NCI-H187 (cell line): ENCODE measurements at regions not wholly inside any gene's neighbourhood (a gene's known extent, or its start where the extent isn't known, plus 50 kb on each side); places are given as distances from the start of the nearest gene placed in this dataset.

Experiments
- DNase-seq, 2 experiments: peaks; one replicate each; lab custom pipeline; 2025; lab: John Stamatoyannopoulos, UW

GRCh38 chr2:3960106-3960505 lies 256.7 kb downstream of the DCDC2C start:
- no peak for DNase-seq

DNA sequence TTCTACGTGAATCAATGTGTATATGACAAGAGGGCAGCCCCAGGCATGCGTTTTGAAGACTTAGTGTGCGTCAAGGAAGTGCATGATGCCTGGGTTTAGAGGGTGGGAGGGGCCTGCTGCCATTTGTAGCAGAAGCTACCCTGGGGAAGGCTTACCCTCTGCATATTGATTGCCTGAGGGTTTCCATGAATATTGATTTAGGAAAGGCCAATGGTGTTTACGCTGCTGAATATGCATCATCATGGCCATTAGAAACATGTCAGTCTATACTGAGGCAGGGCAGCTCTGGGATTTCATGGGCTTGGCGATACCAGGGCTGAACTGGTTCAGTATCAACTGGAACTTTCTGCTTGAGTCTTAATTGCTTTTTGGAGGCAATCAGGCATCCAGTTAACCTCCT lies 259.3 kb downstream of the DCDC2C start:
- no peak for DNase-seq

- no peak for DNase-seq
These were observed 261.8 kb downstream of the DCDC2C start for GRCh38 chr2:3965211-3965610.

- DNase-seq: no peak
These were observed 262.6 kb downstream of the DCDC2C start for GRCh38 chr2:3965953-3966352.

DNA sequence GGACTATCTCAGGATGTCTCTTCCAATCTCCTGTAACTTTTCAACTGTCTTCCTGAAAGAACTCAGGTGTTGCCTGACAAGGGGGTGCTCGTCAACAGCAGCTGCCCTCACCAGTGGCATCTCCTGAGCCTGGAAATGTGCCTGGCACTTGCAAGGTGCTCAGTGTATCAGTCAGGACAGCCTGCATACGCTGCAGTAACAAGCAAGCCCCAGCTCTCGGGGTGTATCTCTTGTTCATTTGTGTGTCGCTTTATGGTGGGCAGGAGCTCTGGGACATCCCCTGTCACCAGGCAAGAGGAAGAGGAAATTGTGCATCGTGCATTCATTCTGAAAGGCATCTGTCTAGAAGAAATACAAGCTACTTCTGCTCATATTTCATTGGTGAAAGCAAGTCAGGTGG lies 263.1 kb downstream of the DCDC2C start:
- no peak for DNase-seq

DNA sequence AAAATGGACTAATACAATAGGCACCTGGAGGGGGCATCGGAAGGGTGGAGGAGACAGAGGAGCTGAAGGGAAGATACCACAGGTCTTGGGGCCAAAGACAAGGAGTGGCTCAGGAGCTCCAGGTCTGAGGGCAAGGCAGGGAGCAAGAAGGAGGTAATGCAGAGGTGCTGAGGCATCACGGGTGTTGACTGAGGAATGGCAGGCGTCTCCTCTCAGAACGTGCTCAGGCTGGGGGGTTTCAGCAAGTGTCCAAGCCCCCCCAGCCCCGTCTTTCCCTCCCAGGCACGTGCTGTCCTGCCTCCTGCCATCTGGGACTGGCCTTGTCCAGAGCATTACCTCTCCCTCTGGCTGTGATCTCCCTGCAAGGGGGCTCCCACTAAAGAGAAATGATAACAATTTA lies 265.4 kb downstream of the DCDC2C start:
- no peak for DNase-seq

- no peak for DNase-seq
These were observed 267.6 kb downstream of the DCDC2C start for GRCh38 chr2:3970791-3971651.

DNA sequence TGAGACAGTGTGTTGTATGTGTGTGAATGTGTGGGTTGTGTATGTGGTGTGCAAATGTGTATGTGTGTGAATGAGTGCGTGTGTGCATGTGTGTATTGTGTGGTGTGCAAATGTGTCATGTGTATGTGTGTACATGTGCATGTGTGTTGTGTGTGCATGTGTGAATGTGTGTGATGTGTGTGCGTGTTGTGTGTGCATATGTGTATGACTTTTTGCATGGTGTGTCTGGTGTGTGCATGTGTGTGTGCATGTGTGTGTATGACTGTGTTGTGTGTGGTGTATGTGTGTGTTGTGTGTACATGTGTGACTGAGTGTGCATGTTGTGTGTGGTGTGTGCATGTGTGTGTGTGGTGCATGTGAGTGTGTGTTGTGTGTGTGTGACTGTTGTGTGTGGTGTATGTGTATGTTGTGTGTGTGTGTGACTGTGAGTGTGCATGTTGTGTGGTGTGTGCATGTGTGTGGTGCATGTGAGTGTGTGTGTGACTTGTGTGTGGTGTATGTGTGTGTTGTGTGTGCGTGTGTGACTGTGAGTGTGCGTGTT lies 268.3 kb downstream of the DCDC2C start:
- DNase-seq: no peak

- DNase-seq: no peak
These were observed 269.0 kb downstream of the DCDC2C start for GRCh38 chr2:3972377-3972776.

- DNase-seq: no peak
These were observed 271.4 kb downstream of the DCDC2C start for GRCh38 chr2:3974765-3975164.

DNA sequence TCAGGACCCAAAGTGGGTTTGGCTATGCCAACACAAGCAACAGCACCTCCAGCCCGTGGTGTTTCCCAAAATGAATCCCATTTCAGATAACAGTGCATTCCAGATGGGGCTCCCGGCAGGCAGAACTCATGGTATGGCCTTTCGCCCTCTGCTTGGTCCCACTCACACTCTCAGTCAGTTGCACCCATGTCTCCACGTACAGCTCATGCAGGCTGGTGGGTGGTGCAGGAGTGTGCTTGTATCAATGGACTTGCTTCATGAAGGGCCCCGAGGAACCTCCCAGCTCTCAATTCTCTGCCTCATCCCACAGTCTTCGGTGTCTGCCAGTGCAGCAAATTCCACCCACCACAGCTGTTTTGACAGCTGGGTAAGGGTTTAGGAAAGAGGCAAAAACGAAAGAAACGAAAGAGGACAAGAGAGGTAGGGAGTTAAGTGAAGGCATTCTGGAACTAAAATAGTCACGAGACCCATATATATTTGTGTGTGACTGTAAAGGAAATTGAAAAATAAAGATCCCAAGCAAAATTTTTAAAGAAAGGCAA lies 278.1 kb downstream of the DCDC2C start:
- DNase-seq: no peak

DNA sequence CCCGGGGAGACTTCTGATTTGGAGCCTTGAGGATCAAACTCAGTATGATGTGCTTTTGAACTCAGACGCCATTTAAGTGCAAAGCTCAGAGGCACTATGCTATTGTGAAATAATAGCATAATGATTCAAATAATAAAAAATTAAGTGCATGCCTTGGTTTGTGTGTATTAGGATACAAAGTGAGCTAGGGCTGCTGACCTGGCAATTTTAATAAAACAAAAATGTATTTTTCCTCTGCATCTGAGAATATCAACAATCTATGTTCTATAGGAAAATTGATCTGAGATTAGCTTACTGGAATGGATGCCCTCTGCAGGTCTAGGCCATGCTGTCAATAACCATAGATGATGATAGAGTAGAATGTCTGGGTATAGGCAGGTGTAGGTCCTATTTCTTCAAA lies 278.8 kb downstream of the DCDC2C start:
- no peak for DNase-seq

DNA sequence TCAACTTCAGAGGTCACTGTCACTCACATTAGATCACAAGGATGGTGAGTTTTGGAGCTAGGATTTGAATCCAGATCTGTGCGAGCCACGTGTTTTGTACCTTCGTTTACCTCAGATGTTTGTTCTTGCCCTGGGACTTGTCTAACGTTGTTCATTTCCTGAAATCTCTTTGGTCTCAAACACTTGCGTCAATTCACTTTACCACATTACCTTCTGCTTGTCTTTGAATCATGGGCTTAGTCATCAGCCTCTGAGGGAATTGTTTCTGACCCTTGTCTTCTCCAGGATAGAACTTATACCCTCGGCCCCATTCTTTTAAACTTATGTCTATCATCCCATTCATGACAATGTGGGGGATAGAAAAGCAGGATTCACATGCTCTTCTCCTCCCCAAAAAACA lies 282.7 kb downstream of the DCDC2C start:
- no peak for DNase-seq

GRCh38 chr2:3986530-3987258 lies 283.3 kb downstream of the DCDC2C start:
- DNase-seq: no peak

DNA sequence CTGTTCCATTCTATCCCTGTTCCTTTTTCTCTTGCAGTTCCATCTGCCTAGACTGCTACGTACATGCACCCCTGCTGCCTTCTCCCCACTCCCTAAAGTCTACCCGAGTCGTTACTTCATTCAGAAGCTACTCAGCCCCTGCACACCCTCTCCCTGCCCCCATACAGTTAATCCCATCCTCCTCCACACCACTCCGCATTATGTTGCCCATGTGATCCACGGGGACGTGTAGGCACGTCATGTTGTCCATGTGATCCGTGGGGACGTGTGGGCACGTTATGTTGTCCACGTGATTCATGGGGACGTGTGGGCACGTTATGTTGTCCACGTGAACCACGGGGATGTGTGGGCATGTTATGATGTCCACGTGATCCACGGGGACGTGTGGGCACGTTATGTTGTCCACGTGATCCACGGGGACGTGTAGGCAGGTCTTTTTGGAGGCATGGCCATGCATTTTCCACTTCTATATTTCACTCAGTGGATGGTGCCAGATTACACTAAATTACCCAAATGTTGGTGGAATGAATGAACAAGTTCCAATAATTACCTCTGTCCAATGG lies 299.5 kb downstream of the DCDC2C start:
- no peak for DNase-seq

DNA sequence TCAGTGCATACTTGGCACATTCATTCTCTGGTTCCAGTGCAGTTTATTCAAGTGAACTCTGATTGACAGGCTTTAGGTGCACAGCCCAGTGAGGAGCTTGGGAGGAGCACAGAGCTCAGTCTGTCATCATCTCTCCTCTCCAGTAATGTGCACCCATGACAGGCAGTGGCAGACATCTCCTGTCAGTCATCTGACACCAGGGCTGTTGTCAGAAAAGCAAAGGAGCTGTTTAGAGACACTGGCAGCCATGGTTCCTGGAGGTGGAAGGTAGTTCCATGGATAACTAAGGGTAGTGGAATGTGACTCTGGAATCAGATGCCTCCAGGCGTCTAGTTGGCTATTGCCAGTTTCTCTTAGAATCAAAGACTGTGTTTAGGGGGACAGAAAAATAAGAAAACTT lies 308.8 kb downstream of the DCDC2C start:
- no peak for DNase-seq

GRCh38 chr2:4018535-4018934 lies 315.2 kb downstream of the DCDC2C start:
- DNase-seq: no peak

DNA sequence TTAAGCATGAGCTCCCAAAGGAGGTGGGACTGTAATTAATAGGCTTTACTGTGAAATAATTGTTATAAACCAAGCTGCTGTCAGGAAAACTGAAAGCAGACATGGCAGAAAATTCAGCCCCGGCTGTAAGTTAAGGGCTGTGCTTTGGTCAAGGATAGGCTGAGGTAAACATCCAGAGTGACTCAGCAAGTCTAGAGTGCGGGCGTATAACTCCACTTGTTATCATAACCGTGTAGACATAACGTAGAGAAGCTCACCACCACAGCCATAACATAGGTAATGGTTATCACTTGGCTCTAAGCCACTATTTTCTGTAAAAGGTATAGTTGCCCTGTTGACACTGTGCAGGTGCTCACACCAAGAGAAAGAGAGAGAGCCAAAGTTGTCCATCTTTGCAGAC lies 316.8 kb downstream of the DCDC2C start:
- DNase-seq: peak; percentile 18 to 35

- DNase-seq: no peak
These were observed 317.3 kb downstream of the DCDC2C start for GRCh38 chr2:4020649-4021048.

DNA sequence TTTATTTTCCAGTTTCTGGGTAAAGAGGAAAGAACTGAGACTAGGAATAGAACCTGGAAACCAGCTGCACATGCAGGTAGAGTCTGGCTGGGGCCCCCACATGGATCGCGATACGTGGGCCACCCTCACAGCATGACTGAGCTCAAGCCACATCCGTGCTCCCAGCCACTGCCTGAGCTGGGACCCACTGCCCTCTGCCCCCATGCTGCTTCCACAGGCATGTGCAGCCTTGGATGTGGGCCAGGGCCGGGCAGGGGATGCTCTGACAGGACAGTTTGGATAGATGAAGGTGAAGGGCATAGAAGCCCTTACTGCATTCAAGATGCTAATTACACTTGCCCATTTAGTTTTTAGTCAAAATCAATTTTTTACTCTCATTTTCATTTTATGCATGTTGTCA lies 321.2 kb downstream of the DCDC2C start:
- DNase-seq: no peak

GRCh38 chr2:4029081-4029480 lies 325.7 kb downstream of the DCDC2C start:
- DNase-seq: no peak

DNA sequence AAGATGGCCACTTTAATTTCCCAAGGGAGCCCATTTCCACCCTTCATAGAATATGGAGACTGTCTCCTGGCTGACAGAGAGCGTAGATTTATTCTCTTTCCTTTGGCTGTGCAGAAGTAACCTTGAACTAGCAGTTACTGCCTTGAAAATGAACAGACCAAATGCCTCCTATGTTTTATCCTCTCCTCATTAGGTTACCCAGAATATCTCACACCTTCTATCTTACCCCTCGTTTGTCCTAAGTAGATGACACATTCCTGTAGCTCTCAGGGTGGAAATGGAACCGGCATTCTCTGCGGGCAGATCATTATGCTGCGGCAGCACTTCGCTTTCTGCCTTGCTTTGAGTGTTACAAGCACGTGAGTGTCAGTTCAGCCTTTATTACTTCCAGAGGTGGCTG lies 336.5 kb downstream of the DCDC2C start:
- no peak for DNase-seq
